Coronary artery (tissue), 2 donors: ENCODE measurements at regions not wholly inside any gene's neighbourhood (a gene's known extent, or its start where the extent isn't known, plus 50 kb on each side); places are given as distances from the start of the nearest gene placed in this dataset.

Experiments
- DNase-seq: peaks from one replicate; pipeline ENCODE4 v3.0.0-alpha.2; 2017; ENCODE audit warnings: low spot score
- H3K27ac ChIP-seq, 2 donors: fragments of 200-600 bp; sonication (generic); one replicate each; pipeline ENCODE4 v1.5.1; 2016 to 2019
- H3K4me3 ChIP-seq: fragments of 200-600 bp; sonication (generic); 2 replicates; pipeline ENCODE4 v1.5.1; 2016; ENCODE audit warnings: mild to moderate bottlenecking, moderate library complexity
- TF ChIP-seq, protein P1 (sequence below): fragments of 200-600 bp; sonication (generic); IDR thresholded peaks from one replicate; pipeline ENCODE4 v1.5.1; 2019; ENCODE audit warnings: antibody characterized with exemption

DNA sequence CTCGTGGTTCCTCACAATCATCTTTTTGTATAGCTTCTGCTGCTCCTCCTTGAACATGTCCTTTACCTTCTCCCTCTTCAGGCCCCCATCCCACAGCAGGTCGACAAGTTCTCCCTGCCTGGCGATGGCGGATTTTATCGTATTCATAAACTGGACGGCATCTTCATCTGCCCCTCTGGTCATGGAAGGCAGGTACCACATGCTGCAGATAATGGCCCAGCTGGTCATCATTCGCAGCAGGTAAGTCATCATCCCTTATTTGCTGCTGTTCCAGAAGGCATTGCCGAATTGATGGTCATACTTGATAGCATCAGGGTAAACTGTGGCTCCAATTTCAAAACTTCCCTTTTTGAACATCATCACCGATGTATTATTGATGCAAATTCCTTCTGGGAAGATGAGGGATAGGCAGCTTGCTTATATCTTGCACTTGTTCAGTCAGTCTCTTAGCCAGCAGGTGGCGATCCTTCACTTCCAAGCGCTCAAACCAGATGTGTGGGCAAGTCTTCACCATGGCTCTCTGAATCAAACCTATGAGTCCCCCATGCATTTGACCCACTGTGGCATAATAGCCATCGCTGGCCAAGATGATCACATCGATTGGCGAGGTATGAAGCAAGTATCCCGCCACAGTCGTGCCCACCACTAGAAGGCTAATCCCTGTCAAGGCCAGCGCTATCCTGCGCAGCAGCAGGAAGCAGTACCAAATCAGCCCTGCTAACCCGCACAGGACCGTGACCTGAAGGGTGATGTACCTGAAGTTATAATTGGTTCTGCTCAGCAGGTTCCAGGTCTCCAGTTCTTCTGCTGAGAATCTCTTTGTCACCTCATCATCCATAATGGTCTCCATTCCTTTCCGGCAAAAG is 381.5 kb upstream of the STXBP6 start:
- Histone ChIP-seq H3K27ac (no peak overlapping the region), H3K4me3 (no peak overlapping the region)
- TF ChIP-seq, protein P1, sequence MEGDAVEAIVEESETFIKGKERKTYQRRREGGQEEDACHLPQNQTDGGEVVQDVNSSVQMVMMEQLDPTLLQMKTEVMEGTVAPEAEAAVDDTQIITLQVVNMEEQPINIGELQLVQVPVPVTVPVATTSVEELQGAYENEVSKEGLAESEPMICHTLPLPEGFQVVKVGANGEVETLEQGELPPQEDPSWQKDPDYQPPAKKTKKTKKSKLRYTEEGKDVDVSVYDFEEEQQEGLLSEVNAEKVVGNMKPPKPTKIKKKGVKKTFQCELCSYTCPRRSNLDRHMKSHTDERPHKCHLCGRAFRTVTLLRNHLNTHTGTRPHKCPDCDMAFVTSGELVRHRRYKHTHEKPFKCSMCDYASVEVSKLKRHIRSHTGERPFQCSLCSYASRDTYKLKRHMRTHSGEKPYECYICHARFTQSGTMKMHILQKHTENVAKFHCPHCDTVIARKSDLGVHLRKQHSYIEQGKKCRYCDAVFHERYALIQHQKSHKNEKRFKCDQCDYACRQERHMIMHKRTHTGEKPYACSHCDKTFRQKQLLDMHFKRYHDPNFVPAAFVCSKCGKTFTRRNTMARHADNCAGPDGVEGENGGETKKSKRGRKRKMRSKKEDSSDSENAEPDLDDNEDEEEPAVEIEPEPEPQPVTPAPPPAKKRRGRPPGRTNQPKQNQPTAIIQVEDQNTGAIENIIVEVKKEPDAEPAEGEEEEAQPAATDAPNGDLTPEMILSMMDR: no peak
- DNase-seq: no peak

DNA sequence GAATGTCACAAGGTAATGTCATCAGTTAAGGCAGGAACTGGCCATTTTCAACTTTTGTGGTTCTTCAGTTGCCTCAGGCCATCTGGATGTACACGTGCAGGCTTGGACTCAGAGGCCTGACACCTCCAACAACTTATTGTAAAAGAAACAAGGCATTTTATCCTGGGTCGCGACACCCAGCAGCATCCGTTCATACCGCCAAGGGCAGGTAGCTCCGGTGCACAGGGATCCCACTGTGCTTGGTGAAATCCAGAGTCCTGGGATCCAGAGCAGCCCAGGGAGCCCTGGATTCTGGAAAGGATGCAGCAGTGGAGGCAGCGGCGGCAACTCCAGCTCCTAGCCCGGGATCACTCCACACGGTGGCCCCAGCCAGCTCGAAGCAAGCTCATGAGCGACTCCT is 380.9 kb upstream of the STXBP6 start:
- no peak for DNase-seq
- Histone ChIP-seq H3K4me3 (no peak overlapping the region), H3K27ac (no peak overlapping the region)
- TF ChIP-seq, protein P1: no peak

DNA sequence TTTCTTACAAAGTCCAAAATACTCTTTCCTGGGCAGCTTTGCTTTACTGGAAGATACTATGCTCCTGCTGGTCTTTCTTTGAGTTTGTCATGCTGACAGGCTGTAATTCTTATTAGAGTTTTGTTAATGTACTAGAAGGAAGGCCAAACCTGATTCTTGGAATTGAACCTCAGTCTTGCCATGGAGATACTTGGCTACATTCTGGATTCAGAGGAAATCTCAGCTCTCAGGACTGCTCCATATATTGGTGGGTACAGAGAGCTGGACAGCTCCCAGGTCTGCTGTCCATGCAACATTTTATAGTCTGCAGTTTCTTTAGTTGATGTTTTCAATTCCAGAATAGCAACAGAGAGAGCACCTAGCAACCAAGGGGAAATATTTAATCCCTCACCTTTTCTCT is 363.1 kb upstream of the STXBP6 start:
- Histone ChIP-seq H3K4me3 (no peak overlapping the region), H3K27ac (no peak overlapping the region)
- no peak for DNase-seq
- TF ChIP-seq, protein P1: no peak

DNA sequence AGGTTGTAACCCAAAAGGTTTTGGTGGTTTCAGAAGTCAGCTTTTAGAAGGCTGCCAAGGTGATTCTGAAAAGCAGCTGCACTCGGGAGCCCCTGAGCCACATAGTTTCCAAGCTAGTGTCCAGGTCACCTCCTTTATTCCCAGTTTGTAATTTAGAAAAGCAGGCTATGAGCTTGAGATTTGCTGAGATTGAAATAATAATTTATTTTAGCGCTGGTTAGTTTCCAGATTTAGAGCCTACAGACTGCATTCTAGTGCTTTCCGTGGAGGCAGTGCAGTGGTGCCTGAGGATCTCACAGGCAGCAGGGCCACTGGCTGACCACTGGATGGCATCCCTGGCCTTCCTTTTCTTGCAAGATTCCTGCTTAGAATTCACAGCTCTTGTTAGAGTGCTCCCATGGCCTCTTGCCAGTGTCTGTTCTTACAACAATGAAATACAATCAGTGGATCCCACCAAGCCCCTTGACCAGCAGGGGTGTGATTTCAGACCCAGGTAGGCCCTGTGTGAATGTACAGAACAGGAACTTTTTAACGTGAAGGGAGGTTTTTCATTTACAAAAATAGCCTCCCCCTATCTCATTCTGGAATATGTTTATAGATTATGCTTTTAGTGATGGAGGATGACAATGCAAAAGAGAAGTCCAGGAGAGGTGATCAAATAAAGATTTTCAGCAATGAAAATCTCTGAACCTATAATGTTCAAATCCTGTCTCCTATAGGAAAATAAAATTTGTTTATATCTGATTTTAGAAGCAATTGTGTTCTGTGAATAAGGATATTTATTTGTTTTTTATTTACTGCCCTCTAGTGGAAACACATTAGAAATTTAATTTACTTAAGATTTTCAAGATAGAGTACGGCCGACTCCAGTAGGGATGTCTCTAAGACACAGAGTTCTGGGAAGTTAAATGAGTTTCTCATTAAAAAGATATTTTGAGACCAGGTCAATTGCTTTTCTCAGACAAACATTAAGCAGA is 362.1 kb upstream of the STXBP6 start:
- H3K27ac ChIP-seq: no peak overlapping the region
- no peak for DNase-seq
- H3K4me3 ChIP-seq: no peak overlapping the region
- TF ChIP-seq, protein P1: no peak

DNA sequence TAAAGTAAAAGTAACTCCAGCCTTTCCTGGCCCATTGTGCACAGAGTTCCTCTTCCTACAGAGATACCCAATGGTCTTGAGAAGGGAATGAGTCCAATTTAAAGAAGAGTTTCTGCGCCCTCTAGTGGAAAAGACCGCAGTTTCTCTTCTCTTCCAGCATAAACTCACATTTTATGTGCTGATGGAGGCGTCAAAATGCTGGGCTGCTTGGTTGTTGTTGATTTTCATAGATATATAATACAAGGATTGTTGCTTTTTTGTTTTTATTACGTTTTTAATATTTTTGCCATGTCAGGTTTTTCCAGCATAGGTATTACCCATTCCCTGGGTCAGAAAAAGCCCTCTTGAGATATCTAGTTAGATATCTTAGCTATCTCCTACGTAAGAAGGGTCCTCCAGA is 356.9 kb upstream of the STXBP6 start:
- DNase-seq: no peak
- TF ChIP-seq, protein P1: no peak
- Histone ChIP-seq H3K27ac (no peak overlapping the region), H3K4me3 (no peak overlapping the region)

DNA sequence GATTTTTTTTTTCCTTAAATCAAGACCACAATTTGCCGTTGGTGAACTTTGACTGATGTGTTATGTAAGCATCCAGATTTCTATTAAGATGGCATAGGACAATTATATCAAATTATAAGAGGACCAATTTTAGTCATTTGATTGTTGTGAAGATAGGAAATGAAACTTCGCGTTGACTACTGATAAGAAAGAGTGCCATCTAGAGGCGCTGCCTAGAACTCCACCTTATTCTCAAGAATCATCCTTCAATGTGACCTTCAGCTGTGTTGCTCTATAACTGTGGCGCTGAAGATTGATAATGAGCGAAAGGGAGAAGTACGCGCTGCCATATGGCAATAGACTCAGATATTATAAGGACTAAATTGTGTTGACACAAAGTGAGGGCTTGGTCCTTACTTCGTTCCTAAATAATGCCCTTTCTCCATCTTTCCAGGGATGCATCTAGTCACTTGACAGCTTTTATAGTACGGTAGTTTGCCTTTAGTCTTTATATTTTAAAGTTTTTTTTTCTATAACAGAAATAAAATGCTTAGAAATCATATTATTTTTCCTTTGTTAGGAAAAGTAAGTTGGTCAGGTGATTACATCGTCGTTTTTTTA is 350.8 kb upstream of the STXBP6 start:
- no peak for DNase-seq
- no peak overlapping the region for H3K4me3 ChIP-seq
- H3K27ac ChIP-seq: no peak overlapping the region
- TF ChIP-seq, protein P1: peak; percentile 21
